ENCODE measurements at regions not wholly inside any gene's neighbourhood (a gene's known extent, or its start where the extent isn't known, plus 50 kb on each side); places are given as distances from the start of the nearest gene placed in this dataset.

DNA sequence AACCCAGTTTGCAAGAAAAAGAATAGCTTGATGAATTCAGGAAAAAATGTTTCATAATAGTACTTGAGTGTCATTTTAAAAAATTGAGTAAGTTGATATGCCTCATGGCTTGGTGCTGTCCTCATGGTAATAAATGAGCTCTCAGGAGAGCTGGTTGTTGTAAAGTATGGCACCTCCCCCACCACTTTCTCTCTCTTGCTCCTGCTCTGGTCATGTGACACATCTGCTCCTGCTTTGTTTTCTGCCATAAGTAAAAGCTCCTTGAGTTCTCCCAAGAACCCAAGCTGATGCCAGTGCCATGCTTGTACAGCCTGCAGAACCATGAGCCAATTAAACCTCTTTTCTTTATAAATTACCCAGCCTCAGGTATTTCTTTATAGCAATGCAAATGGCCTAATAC is 108.8 kb upstream of the CRBN start:
- Mint-ChIP-seq H3K9me3 (peaks cover 3% of the 10 kb centered on the region), H3K36me3 (peaks cover 4% of the 10 kb centered on the region), H3K27me3 (peaks cover 0 to 37% of the 10 kb centered on the region in 2 donors), H3K4me3 (no peak overlapping the region), H3K27ac (no peak overlapping the region), H3K4me1 (ENCODE audit: low read depth in 2 of 2) (no peaks in the 10 kb centered on the region)
- no peak for DNase-seq (ENCODE audit: low spot score)
- no peak for ATAC-seq

GRCh38 chr3:3286014-3286413 is 106.5 kb upstream of the CRBN start:
- H3K4me3 Mint-ChIP-seq = no peak overlapping the region
- no peaks in the 10 kb centered on the region for H3K4me1 Mint-ChIP-seq (ENCODE audit: low read depth in 2 of 2)
- no peaks in the 10 kb centered on the region for H3K9me3 Mint-ChIP-seq
- peaks cover 0 to 25% of the 10 kb centered on the region in 2 donors for H3K27me3 Mint-ChIP-seq
- ATAC-seq (no peak), DNase-seq (ENCODE audit: low spot score) (no peak)
- H3K36me3 Mint-ChIP-seq = no peaks in the 10 kb centered on the region
- H3K27ac Mint-ChIP-seq = no peak overlapping the region

DNA sequence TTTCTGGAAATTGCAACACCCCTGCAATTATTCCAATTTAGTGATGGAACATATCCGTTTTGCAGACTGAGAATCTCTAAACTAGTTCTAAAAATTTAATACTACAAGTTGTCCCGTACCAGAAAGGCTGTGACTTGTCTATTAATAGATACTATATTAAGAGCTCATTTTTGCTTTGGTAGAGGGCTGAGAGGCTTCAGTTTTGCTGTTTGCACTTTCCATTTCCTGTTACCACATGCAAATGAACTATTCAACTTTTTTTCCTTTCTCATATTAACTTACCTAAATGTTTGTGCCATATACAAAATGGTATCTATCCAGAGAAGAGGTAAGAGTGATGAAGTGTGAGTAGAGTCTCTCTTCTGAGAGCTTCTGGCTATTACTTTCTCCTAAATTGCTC is 101.5 kb upstream of the CRBN start:
- no peaks in the 10 kb centered on the region for H3K4me1 Mint-ChIP-seq (ENCODE audit: low read depth in 2 of 2)
- ATAC-seq = no peak
- no peak overlapping the region for H3K27ac Mint-ChIP-seq
- H3K9me3 Mint-ChIP-seq = peaks cover 5% of the 10 kb centered on the region
- DNase-seq (ENCODE audit: low spot score) = no peak
- no peaks in the 10 kb centered on the region for H3K36me3 Mint-ChIP-seq
- H3K27me3 Mint-ChIP-seq = peaks cover 0 to 41% of the 10 kb centered on the region in 2 donors
- no peak overlapping the region for H3K4me3 Mint-ChIP-seq

DNA sequence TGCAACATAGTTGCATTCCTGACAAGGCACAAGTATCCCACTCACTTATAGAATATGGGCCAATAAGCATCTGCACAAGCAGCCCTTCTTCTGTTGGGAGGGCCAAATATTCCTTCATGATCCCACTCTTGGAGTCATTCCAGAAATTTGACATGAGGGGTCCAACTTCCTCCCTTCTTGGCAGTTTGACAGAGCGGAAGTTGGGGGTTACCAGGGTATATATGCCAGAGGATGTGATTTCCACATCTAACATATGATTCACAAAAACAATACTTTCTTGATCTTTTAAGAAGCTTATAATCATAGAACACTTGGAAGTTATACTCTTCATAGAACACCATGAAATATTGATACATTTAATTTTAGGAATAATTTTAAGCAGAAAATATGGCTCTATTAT is 100.9 kb upstream of the CRBN start:
- DNase-seq (ENCODE audit: low spot score) (no peak), ATAC-seq (no peak)
- H3K4me3 Mint-ChIP-seq = no peak overlapping the region
- H3K9me3 Mint-ChIP-seq = peaks cover 5% of the 10 kb centered on the region
- H3K36me3 Mint-ChIP-seq = no peaks in the 10 kb centered on the region
- H3K27me3 Mint-ChIP-seq = peaks cover 0 to 37% of the 10 kb centered on the region in 2 donors
- no peak overlapping the region for H3K27ac Mint-ChIP-seq
- H3K4me1 Mint-ChIP-seq (ENCODE audit: low read depth in 2 of 2) = no peaks in the 10 kb centered on the region

DNA sequence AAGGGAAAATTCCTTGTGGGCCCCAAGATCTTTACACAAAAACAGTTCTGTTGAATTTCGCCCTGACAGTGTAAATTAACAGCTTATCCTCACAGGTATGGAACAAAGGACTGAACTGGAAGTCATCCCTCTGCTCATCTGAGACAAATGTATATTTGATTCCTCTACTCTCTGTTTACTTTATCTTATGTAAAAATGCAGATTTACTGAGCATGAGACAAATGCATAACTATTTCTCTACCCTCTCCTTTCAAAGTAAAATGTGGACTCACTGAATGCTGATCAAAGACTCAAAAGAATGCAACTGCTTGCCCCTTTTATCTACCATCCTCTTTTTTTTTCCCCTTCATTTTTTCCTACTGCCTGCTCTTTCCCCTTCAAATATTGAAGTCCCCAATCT is 98.6 kb upstream of the CRBN start:
- Mint-ChIP-seq H3K9me3 (peaks cover 5% of the 10 kb centered on the region), H3K27ac (no peak overlapping the region), H3K4me1 (ENCODE audit: low read depth in 2 of 2) (no peaks in the 10 kb centered on the region), H3K27me3 (peaks cover 0 to 21% of the 10 kb centered on the region in 2 donors), H3K36me3 (no peaks in the 10 kb centered on the region), H3K4me3 (no peak overlapping the region)
- ATAC-seq (no peak), DNase-seq (ENCODE audit: low spot score) (no peak)

GRCh38 chr3:3276630-3277029 is 97.1 kb upstream of the CRBN start:
- peaks cover 0 to 21% of the 10 kb centered on the region in 2 donors for H3K27me3 Mint-ChIP-seq
- H3K4me3 Mint-ChIP-seq = no peak overlapping the region
- H3K9me3 Mint-ChIP-seq = peaks cover 5% of the 10 kb centered on the region
- no peak for DNase-seq (ENCODE audit: low spot score)
- H3K4me1 Mint-ChIP-seq (ENCODE audit: low read depth in 2 of 2) = no peaks in the 10 kb centered on the region
- no peaks in the 10 kb centered on the region for H3K36me3 Mint-ChIP-seq
- ATAC-seq = no peak
- no peak overlapping the region for H3K27ac Mint-ChIP-seq

GRCh38 chr3:3264796-3265195 is 85.3 kb upstream of the CRBN start:
- no peak for DNase-seq (ENCODE audit: low spot score)
- peaks cover 6 to 10% of the 10 kb centered on the region in 2 donors for H3K27me3 Mint-ChIP-seq
- no peaks in the 10 kb centered on the region for H3K36me3 Mint-ChIP-seq
- H3K4me3 Mint-ChIP-seq = no peak overlapping the region
- H3K4me1 Mint-ChIP-seq (ENCODE audit: low read depth in 2 of 2) = no peaks in the 10 kb centered on the region
- no peaks in the 10 kb centered on the region for H3K9me3 Mint-ChIP-seq
- H3K27ac Mint-ChIP-seq = no peak overlapping the region
- ATAC-seq = no peak

- Mint-ChIP-seq H3K27ac (no peak overlapping the region), H3K4me3 (no peak overlapping the region), H3K36me3 (no peaks in the 10 kb centered on the region), H3K4me1 (ENCODE audit: low read depth in 2 of 2) (no peaks in the 10 kb centered on the region), H3K27me3 (no peaks in the 10 kb centered on the region), H3K9me3 (no peaks in the 10 kb centered on the region)
- ATAC-seq (no peak), DNase-seq (ENCODE audit: low spot score) (no peak)
Observed at GRCh38 chr3:3260870-3261269, 81.4 kb upstream of the CRBN start.

GRCh38 chr3:3259181-3259580 is 79.7 kb upstream of the CRBN start:
- Mint-ChIP-seq H3K9me3 (no peaks in the 10 kb centered on the region), H3K4me1 (ENCODE audit: low read depth in 2 of 2) (no peaks in the 10 kb centered on the region), H3K4me3 (no peak overlapping the region), H3K27ac (no peak overlapping the region), H3K36me3 (no peaks in the 10 kb centered on the region), H3K27me3 (no peaks in the 10 kb centered on the region)
- ATAC-seq (no peak), DNase-seq (ENCODE audit: low spot score) (no peak)

DNA sequence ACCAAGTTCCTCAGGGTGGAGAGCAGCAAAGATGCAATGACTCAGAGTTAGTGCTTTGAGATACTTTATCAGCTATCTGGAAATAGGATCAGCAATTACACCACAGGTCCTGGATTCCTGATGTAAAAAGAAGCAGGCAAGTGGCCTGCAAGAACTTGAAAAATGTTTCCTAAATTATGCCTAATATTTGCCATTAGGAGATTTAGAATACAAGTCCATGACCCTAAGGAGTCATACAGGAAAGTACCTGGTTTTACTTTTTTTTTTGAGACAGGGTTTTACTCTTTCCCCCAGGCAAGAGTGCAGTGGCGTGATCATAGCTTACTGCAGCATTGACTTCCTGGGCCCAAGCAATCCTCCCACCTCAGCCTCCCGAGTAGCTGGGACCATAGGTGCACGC is 78.8 kb upstream of the CRBN start:
- H3K9me3 Mint-ChIP-seq = no peaks in the 10 kb centered on the region
- no peaks in the 10 kb centered on the region for H3K27me3 Mint-ChIP-seq
- no peak overlapping the region for H3K27ac Mint-ChIP-seq
- ATAC-seq (no peak), DNase-seq (ENCODE audit: low spot score) (no peak)
- H3K4me3 Mint-ChIP-seq = no peak overlapping the region
- no peaks in the 10 kb centered on the region for H3K4me1 Mint-ChIP-seq (ENCODE audit: low read depth in 2 of 2)
- no peaks in the 10 kb centered on the region for H3K36me3 Mint-ChIP-seq

GRCh38 chr3:3241596-3241995 is 62.1 kb upstream of the CRBN start:
- Mint-ChIP-seq H3K36me3 (no peaks in the 10 kb centered on the region), H3K4me3 (no peak overlapping the region), H3K9me3 (no peaks in the 10 kb centered on the region), H3K27me3 (peaks cover 5 to 6% of the 10 kb centered on the region in 2 donors), H3K4me1 (ENCODE audit: low read depth in 2 of 2) (no peaks in the 10 kb centered on the region), H3K27ac (no peak overlapping the region)
- DNase-seq (ENCODE audit: low spot score) = no peak
- no peak for ATAC-seq

GRCh38 chr3:3240986-3241385 is 61.5 kb upstream of the CRBN start:
- H3K36me3 Mint-ChIP-seq = no peaks in the 10 kb centered on the region
- no peak for ATAC-seq
- DNase-seq (ENCODE audit: low spot score) = no peak

GRCh38 chr3:3237979-3238378 is 58.5 kb upstream of the CRBN start:
- ATAC-seq = no peak
- H3K27me3 Mint-ChIP-seq = peaks cover 0 to 2% of the 10 kb centered on the region in 2 donors
- H3K9me3 Mint-ChIP-seq = no peaks in the 10 kb centered on the region
- no peaks in the 10 kb centered on the region for H3K36me3 Mint-ChIP-seq
- no peak overlapping the region for H3K4me3 Mint-ChIP-seq
- H3K4me1 Mint-ChIP-seq (ENCODE audit: low read depth in 2 of 2) = no peaks in the 10 kb centered on the region
- no peak for DNase-seq (ENCODE audit: low spot score)
- no peak overlapping the region for H3K27ac Mint-ChIP-seq

More at GRCh38 chr3:3240986-3241385, 61.5 kb upstream of the CRBN start:
- H3K9me3 Mint-ChIP-seq = no peaks in the 10 kb centered on the region
- H3K4me1 Mint-ChIP-seq (ENCODE audit: low read depth in 2 of 2) = no peaks in the 10 kb centered on the region
- peaks cover 0 to 5% of the 10 kb centered on the region in 2 donors for H3K27me3 Mint-ChIP-seq
- no peak overlapping the region for H3K4me3 Mint-ChIP-seq
- H3K27ac Mint-ChIP-seq = no peak overlapping the region

DNA sequence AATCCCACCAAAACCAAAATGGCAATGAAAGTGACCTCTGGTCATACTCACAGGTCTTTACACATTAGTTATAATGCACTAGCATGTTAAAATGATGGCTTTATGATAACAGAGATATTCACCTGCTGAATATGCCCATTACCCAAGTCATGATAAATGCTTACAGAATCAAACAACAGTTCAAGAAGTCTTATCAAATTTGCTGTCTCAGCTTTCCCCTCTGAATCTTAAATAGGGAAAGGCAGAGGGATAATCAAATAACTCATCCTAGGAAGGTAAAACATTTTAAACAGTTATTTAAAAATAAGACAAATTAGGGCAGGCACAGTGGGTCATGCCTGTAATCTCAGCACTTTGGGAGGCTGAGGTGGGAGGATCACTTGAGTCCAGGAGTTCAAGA is 52.8 kb upstream of the CRBN start:
- Mint-ChIP-seq H3K4me1 (ENCODE audit: low read depth in 2 of 2) (no peaks in the 10 kb centered on the region), H3K9me3 (no peaks in the 10 kb centered on the region), H3K27me3 (peaks cover 0 to 2% of the 10 kb centered on the region in 2 donors), H3K27ac (no peak overlapping the region), H3K4me3 (no peak overlapping the region), H3K36me3 (peaks cover 5% of the 10 kb centered on the region)
- DNase-seq (ENCODE audit: low spot score) = no peak
- no peak for ATAC-seq

Data from natural killer cell treated with Interleukin-12 subunit alpha and Interleukin-12 subunit beta and Interleukin-15 and Interleukin-18, amount 100 ng/mL, for 72 hours (primary cell).